Thyroid gland (tissue), 4 donors: ENCODE measurements at regions not wholly inside any gene's neighbourhood (a gene's known extent, or its start where the extent isn't known, plus 50 kb on each side); places are given as distances from the start of the nearest gene placed in this dataset.

Experiments
- POLR2A ChIP-seq, 2 donors: fragments of 450-650 bp; IDR thresholded peaks; one replicate each; pipeline ENCODE4 v1.6.1; 2017; ENCODE audit warnings: antibody characterized with exemption in 2 of 2, mild to moderate bottlenecking in 2 of 2, moderate library complexity in 1 of 2
- TF ChIP-seq, protein P1 (sequence below), 6 experiments: fragments of 200-600 bp in 3 of 6; fragments of 450-650 bp in 3 of 6; sonication (generic) in 3 of 6; IDR thresholded peaks; one replicate each; pipeline ENCODE4 v1.5.1; 2016 to 2019; ENCODE audit warnings: antibody characterized with exemption in 6 of 6, mild to moderate bottlenecking in 2 of 6, inconsistent platforms in 1 of 6, moderate library complexity in 1 of 6

DNA sequence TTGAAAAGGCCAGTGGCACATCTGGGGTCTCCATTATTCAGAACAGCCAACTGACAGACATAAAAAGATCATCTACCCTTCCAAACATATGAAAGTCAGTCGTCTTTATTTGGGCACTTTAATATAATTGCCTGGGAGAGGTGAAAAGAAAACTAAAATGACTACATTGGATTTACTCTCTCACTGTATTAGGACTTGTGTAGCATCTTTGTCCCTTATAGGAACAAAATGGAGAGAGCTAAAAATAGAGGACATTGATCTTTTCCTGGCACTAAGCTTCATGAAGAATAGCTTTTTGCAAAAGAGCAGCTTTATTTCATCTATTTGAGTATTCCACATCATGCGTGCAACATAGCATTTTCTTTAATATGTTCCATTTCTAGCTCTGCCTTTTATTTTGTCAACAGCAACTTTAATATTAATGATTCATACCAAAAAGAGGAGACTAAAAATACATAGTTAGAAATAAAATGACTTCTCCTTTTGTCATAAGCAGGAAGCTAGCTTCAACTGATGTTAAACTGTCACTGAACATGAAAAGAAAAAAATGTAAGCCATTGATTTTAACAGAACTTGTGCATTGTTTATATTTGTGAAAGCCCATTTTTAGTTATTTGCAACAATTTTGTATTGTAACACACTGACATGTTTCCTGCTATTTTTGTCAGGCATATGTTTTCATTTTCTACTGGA lies 254.6 kb downstream of the SEC23A start:
- TF ChIP-seq, protein P1, sequence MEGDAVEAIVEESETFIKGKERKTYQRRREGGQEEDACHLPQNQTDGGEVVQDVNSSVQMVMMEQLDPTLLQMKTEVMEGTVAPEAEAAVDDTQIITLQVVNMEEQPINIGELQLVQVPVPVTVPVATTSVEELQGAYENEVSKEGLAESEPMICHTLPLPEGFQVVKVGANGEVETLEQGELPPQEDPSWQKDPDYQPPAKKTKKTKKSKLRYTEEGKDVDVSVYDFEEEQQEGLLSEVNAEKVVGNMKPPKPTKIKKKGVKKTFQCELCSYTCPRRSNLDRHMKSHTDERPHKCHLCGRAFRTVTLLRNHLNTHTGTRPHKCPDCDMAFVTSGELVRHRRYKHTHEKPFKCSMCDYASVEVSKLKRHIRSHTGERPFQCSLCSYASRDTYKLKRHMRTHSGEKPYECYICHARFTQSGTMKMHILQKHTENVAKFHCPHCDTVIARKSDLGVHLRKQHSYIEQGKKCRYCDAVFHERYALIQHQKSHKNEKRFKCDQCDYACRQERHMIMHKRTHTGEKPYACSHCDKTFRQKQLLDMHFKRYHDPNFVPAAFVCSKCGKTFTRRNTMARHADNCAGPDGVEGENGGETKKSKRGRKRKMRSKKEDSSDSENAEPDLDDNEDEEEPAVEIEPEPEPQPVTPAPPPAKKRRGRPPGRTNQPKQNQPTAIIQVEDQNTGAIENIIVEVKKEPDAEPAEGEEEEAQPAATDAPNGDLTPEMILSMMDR (IDR thresholded peaks at IDR 0.05): no peak
- no peak for TF ChIP-seq POLR2A (IDR thresholded peaks at IDR 0.05)
